H1 (cell line): ENCODE measurements at regions not wholly inside any gene's neighbourhood (a gene's known extent, or its start where the extent isn't known, plus 50 kb on each side); places are given as distances from the start of the nearest gene placed in this dataset.

Experiments used
- CTCF ChIA-PET: fragments of 300-600 bp; sonication (Branson Sonifier 250); formaldehyde crosslinking; loops from one replicate; lab custom pipeline; 2021; ENCODE audit not compliant: partially characterized antibody; lab: Charles Lee
- POLR2A ChIA-PET: fragments of 300-600 bp; sonication (Branson Sonifier 250); formaldehyde crosslinking; loops from one replicate; lab custom pipeline; 2021; ENCODE audit warnings: inconsistent platforms; ENCODE audit not compliant: partially characterized antibody; lab: Charles Lee
- DNase-seq, 2 experiments: peaks; one replicate each; pipeline versions ENCODE4 v3.0.0 to v3.0.0-alpha.2; 2010 to 2022; ENCODE audit warnings: low spot score in 2 of 2, low read depth in 1 of 2, mixed read lengths in 1 of 2
- FAIRE-seq: peaks from 2 replicates; lab custom pipeline; 2011; peaks lifted over from hg19 to GRCh38; lab: Jason Lieb, UNC
- H2AFZ ChIP-seq: 2 replicates; pipeline ENCODE4 v1.8.1; 2012; ENCODE audit warnings: low read length, inconsistent platforms
- H2AK5ac ChIP-seq: 2 replicates; pipeline ENCODE4 v1.6.1; 2013; ENCODE audit warnings: low read depth, low read length
- H2BK120ac ChIP-seq: replicated peaks from 2 replicates; pipeline ENCODE3; 2013; ENCODE audit warnings: low read depth, low read length, inconsistent platforms
- H2BK12ac ChIP-seq: 2 replicates; pipeline ENCODE4 v1.6.1; 2013; ENCODE audit warnings: low read depth, low read length
- H2BK15ac ChIP-seq: 2 replicates; pipeline ENCODE4 v1.6.1; 2013; ENCODE audit warnings: low read length
- H2BK20ac ChIP-seq: 2 replicates; pipeline ENCODE4 v1.6.1; 2013; ENCODE audit warnings: low read length
- H2BK5ac ChIP-seq: 2 replicates; pipeline ENCODE4 v1.6.1; 2013; ENCODE audit warnings: low read depth, low read length
- H3K14ac ChIP-seq: 2 replicates; pipeline ENCODE4 v1.6.1; 2013; ENCODE audit warnings: inconsistent platforms; ENCODE audit not compliant: insufficient read length
- H3K18ac ChIP-seq: 2 replicates; pipeline ENCODE4 v1.6.1; 2013; ENCODE audit warnings: low read length; ENCODE audit errors: extremely low read depth
- H3K23ac ChIP-seq: 2 replicates; pipeline ENCODE4 v1.6.1; 2013; ENCODE audit warnings: inconsistent platforms; ENCODE audit not compliant: insufficient read length
- H3K23me2 ChIP-seq: 2 replicates; pipeline ENCODE4 v1.6.1; 2013; ENCODE audit warnings: low read depth, low read length
- H3K27ac ChIP-seq: 2 replicates; pipeline ENCODE4 v1.6.1; 2011; ENCODE audit warnings: low read depth, low read length, inconsistent platforms
- H3K27me3 ChIP-seq, 4 experiments: replicated peaks in 1 of 4; 1 replicate in 1 of 4; 2 replicates in 3 of 4; pipeline versions ENCODE4 v1.6.1 to v1.8.1; 2011 to 2013; ENCODE audit warnings: low read length in 3 of 4, mild to moderate bottlenecking in 3 of 4, inconsistent platforms in 2 of 4, mixed read lengths in 2 of 4, moderate library complexity in 1 of 4; ENCODE audit not compliant: control insufficient read depth in 3 of 4, insufficient read depth in 3 of 4; ENCODE audit errors: extremely low read depth in 1 of 4
- H3K36me3 ChIP-seq, 4 experiments: 2 replicates each; pipeline versions ENCODE4 v1.6.1 to v1.8.1; 2011 to 2013; ENCODE audit warnings: mild to moderate bottlenecking in 4 of 4, low read length in 3 of 4, moderate library complexity in 2 of 4, control low read depth in 1 of 4, inconsistent platforms in 1 of 4; ENCODE audit not compliant: insufficient read depth in 4 of 4, control insufficient read depth in 2 of 4
- H3K4ac ChIP-seq: replicated peaks from 2 replicates; pipeline ENCODE3; 2013; ENCODE audit warnings: low read length, low read depth, mixed read lengths, inconsistent platforms; ENCODE audit not compliant: insufficient read length
- H3K4me1 ChIP-seq, 4 experiments: replicated peaks in 1 of 4; 1 replicate in 1 of 4; 2 replicates in 3 of 4; pipeline versions ENCODE4 v1.6.1 to v1.8.1; 2011 to 2013; ENCODE audit warnings: low read length in 3 of 4, inconsistent platforms in 2 of 4, mixed read lengths in 1 of 4; ENCODE audit not compliant: insufficient read depth in 4 of 4, control insufficient read depth in 3 of 4
- H3K4me2 ChIP-seq, 2 experiments: 2 replicates each; pipeline versions ENCODE4 v1.6.1 to v1.8.1; 2011 to 2013; ENCODE audit warnings: low read depth in 2 of 2, low read length in 2 of 2, control low read depth in 1 of 2, inconsistent platforms in 1 of 2, mild to moderate bottlenecking in 1 of 2; ENCODE audit not compliant: insufficient read depth in 1 of 2
- H3K4me3 ChIP-seq, 4 experiments: fragments of 200-600, 300-600 bp in 1 of 4; sonication (generic), shearing (Covaris generic), sonication (Bioruptor Twin) in 1 of 4; 2 replicates each; pipeline versions ENCODE4 v1.5.1 to v1.8.1; 2011 to 2016; ENCODE audit warnings: low read length in 4 of 4, low read depth in 3 of 4, control low read depth in 2 of 4, inconsistent platforms in 2 of 4, mild to moderate bottlenecking in 2 of 4, mixed read lengths in 1 of 4, moderate library complexity in 1 of 4; ENCODE audit not compliant: insufficient read depth in 2 of 4; ENCODE audit errors: extremely low read depth in 1 of 4
- H3K56ac ChIP-seq: replicated peaks from 2 replicates; pipeline ENCODE3; 2013; ENCODE audit warnings: low read depth, mild to moderate bottlenecking, mixed read lengths, low read length, inconsistent platforms; ENCODE audit not compliant: insufficient read length
- H3K79me1 ChIP-seq: 2 replicates; pipeline ENCODE4 v1.6.1; 2013; ENCODE audit warnings: low read depth, low read length, control low read depth
- H3K79me2 ChIP-seq, 2 experiments: 2 replicates each; pipeline versions ENCODE4 v1.6.1 to v1.8.1; 2012 to 2013; ENCODE audit warnings: low read length in 2 of 2, mild to moderate bottlenecking in 2 of 2, inconsistent platforms in 1 of 2; ENCODE audit not compliant: insufficient read depth in 2 of 2, control insufficient read depth in 1 of 2
- H3K9ac ChIP-seq, 4 experiments: replicated peaks in 1 of 4; 1 replicate in 1 of 4; 2 replicates in 3 of 4; pipeline versions ENCODE4 v1.6.1 to v1.8.1; 2011 to 2013; ENCODE audit warnings: low read depth in 3 of 4, low read length in 3 of 4, control low read depth in 2 of 4, mild to moderate bottlenecking in 2 of 4, moderate library complexity in 2 of 4, inconsistent platforms in 1 of 4; ENCODE audit errors: extremely low read depth in 1 of 4
- H3K9me3 ChIP-seq, 2 experiments: 2 replicates each; pipeline versions ENCODE4 v1.6.1 to v1.8.1; 2012 to 2013; ENCODE audit warnings: mild to moderate bottlenecking in 2 of 2, moderate library complexity in 2 of 2, control low read depth in 1 of 2, inconsistent platforms in 1 of 2, low read depth in 1 of 2, low read length in 1 of 2, mixed read lengths in 1 of 2; ENCODE audit not compliant: insufficient read depth in 2 of 2
- H4K20me1 ChIP-seq, 2 experiments: replicated peaks in 1 of 2; 2 replicates each; pipeline versions ENCODE3 to v1.8.1; 2011 to 2013; ENCODE audit warnings: inconsistent platforms in 2 of 2, low read length in 2 of 2, mild to moderate bottlenecking in 1 of 2; ENCODE audit not compliant: insufficient read depth in 2 of 2, control insufficient read depth in 1 of 2
- H4K5ac ChIP-seq: 2 replicates; pipeline ENCODE4 v1.6.1; 2013; ENCODE audit warnings: low read length, low read depth, mixed read lengths, inconsistent platforms; ENCODE audit not compliant: insufficient read length
- H4K8ac ChIP-seq: 2 replicates; pipeline ENCODE4 v1.8.0; 2013; ENCODE audit warnings: mild to moderate bottlenecking, moderate library complexity, low read length, inconsistent platforms; ENCODE audit not compliant: insufficient read depth; ENCODE audit errors: extremely low read depth
- H4K91ac ChIP-seq: replicated peaks from 2 replicates; pipeline ENCODE3; 2013; ENCODE audit warnings: low read length, mixed read lengths, inconsistent platforms; ENCODE audit not compliant: insufficient read length
- KDM1A ChIP-seq: fragments of 200-600, 300-600 bp; sonication (generic); IDR thresholded peaks from 2 replicates; pipeline ENCODE4 v1.7.1; 2016; ENCODE audit warnings: mild to moderate bottlenecking, low read length, borderline replicate concordance
- POLR2AphosphoS5 ChIP-seq: IDR thresholded peaks from 2 replicates; pipeline ENCODE4 v1.6.1; 2011; ENCODE audit warnings: low read depth, low read length
- RAD21 ChIP-seq, 2 experiments: IDR thresholded peaks in 1 of 2; conservative IDR thresholded peaks in 1 of 2; 2 replicates each; pipeline ENCODE4 v1.6.1; 2011; ENCODE audit warnings: low read depth in 2 of 2, low read length in 2 of 2, improper control_type of control experiment in 1 of 2, inconsistent platforms in 1 of 2, mild to moderate bottlenecking in 1 of 2, moderate library complexity in 1 of 2
- TCF12 ChIP-seq: IDR thresholded peaks from 2 replicates; pipeline ENCODE4 v1.6.1; 2011; ENCODE audit warnings: low read depth, mild to moderate bottlenecking, low read length
- WGBS, 2 experiments: shearing (Covaris generic) in 1 of 2; methylation state at CpG; one replicate each; pipeline versions ENCODE4 v1.1.6 to v1.1.7; 2013 to 2015; ENCODE audit warnings: low lambda C conversion rate in 2 of 2, mixed read lengths in 2 of 2, inconsistent platforms in 1 of 2, low coverage in 1 of 2, missing lambda C conversion rate in 1 of 2; ENCODE audit not compliant: insufficient replicate concordance in 2 of 2, insufficient coverage in 1 of 2, insufficient read length in 1 of 2; ENCODE audit errors: extremely low coverage in 1 of 2, missing lambda C conversion rate in 1 of 2; 5-methylcytosine and 5-hydroxymethylcytosine counted together

GRCh38 chr1:238409191-238409850, 518.6 kb upstream of the ZP4 start:
- 84% methylated on average over 3 of the region's 3 CpGs; no CpG with 5 or more reads in 1 of the 2 experiments for WGBS, 2 experiments
- CTCF ChIA-PET: no interaction called here
- no peak overlapping the region for H2BK120ac ChIP-seq
- no peak overlapping the region for H2AK5ac ChIP-seq
- peak overlapping the region; percentile 63 for H3K56ac ChIP-seq
- no peak overlapping the region for H3K4ac ChIP-seq
- no peak for DNase-seq
- H3K9me3 ChIP-seq: no peaks in the 10 kb centered on the region
- no peak for TF ChIP-seq KDM1A
- no peak for TF ChIP-seq RAD21 (IDR thresholded peaks at IDR 0.05 in 1 of 2, conservative IDR thresholded peaks at IDR 0.05 in 1 of 2; ENCODE audit: low read depth in 2 of 2, low read length in 2 of 2)
- no peak for TF ChIP-seq TCF12
- TF ChIP-seq POLR2AphosphoS5: no peak
- TF ChIP-seq, all 59 proteins: peak for 0
- H2AFZ ChIP-seq: no peak overlapping the region
- H3K79me2 ChIP-seq: no peaks in the 10 kb centered on the region
- H3K4me3 ChIP-seq: no peak overlapping the region
- H2BK20ac ChIP-seq: no peak overlapping the region
- H3K14ac ChIP-seq: no peak overlapping the region
- H3K27ac ChIP-seq: no peak overlapping the region
- H3K9ac ChIP-seq: no peak overlapping the region
- no peak overlapping the region for H4K5ac ChIP-seq
- H3K4me1 ChIP-seq: no peaks in the 10 kb centered on the region
- POLR2A ChIA-PET: no interaction called here
- no peak overlapping the region for H2BK12ac ChIP-seq
- H3K4me2 ChIP-seq: no peak overlapping the region
- no peak overlapping the region for H2BK5ac ChIP-seq
- FAIRE-seq: no peak
- H4K8ac ChIP-seq: no peak overlapping the region
- peak overlapping the region; percentile 37 for H4K91ac ChIP-seq
- H3K23ac ChIP-seq: no peak overlapping the region
- peaks cover 0 to 1% (median 0%) of the 10 kb centered on the region in 4 experiments; a peak in 1 of 7 replicates for H3K27me3 ChIP-seq
- H3K36me3 ChIP-seq: no peaks in the 10 kb centered on the region
- H3K18ac ChIP-seq: no peak overlapping the region
- H3K23me2 ChIP-seq: no peaks in the 10 kb centered on the region
- H2BK15ac ChIP-seq: peak overlapping the region; percentile 40; the same call in 1 of the 2 replicates
- no peaks in the 10 kb centered on the region for H4K20me1 ChIP-seq
- H3K79me1 ChIP-seq: no peaks in the 10 kb centered on the region
